ENCODE measurements at regions not wholly inside any gene's neighbourhood (a gene's known extent, or its start where the extent isn't known, plus 50 kb on each side); places are given as distances from the start of the nearest gene placed in this dataset.

DNA sequence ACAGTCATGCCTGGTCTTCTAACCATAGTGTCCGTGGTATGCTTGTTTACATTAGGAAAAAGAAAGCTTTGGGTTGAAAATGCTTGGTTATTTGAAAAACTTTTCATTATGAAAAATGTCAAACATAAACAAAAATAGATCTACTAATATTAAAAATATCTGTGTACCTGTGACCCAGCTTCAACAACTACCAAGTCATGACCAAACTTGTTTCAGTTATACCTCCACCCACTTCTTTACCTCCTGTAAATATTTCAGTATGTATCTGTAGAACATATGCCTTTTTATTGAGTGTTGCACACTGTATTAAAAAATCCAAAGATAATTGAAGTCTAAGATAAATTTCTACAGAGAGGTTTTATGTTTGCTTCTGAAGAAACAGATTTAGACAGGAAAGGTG, 153.7 kb upstream of the GYPA start:
- H3K4me3 ChIP-seq (IDR thresholded peaks at IDR 0.05; ENCODE audit: insufficient read depth, low read depth, low read length): no peak overlapping the region
- no peaks in the 10 kb centered on the region for H3K4me1 ChIP-seq (ENCODE audit: low read depth, poor library complexity, severe bottlenecking)
- no peaks in the 10 kb centered on the region for H3K36me3 ChIP-seq (ENCODE audit: insufficient read depth)
- no peaks in the 10 kb centered on the region for H3K79me2 ChIP-seq (ENCODE audit: insufficient read depth, low read depth)
- H2AFZ ChIP-seq (ENCODE audit: low read depth): no peak overlapping the region
- no peaks in the 10 kb centered on the region for H4K20me1 ChIP-seq (ENCODE audit: insufficient read depth)
- no peak overlapping the region for H3K9ac ChIP-seq
- no peak overlapping the region for H3K27ac ChIP-seq
- no peaks in the 10 kb centered on the region for H3K27me3 ChIP-seq (ENCODE audit: insufficient read depth, low read depth)
- no peak overlapping the region for H3K4me2 ChIP-seq
- TF ChIP-seq, protein P1, sequence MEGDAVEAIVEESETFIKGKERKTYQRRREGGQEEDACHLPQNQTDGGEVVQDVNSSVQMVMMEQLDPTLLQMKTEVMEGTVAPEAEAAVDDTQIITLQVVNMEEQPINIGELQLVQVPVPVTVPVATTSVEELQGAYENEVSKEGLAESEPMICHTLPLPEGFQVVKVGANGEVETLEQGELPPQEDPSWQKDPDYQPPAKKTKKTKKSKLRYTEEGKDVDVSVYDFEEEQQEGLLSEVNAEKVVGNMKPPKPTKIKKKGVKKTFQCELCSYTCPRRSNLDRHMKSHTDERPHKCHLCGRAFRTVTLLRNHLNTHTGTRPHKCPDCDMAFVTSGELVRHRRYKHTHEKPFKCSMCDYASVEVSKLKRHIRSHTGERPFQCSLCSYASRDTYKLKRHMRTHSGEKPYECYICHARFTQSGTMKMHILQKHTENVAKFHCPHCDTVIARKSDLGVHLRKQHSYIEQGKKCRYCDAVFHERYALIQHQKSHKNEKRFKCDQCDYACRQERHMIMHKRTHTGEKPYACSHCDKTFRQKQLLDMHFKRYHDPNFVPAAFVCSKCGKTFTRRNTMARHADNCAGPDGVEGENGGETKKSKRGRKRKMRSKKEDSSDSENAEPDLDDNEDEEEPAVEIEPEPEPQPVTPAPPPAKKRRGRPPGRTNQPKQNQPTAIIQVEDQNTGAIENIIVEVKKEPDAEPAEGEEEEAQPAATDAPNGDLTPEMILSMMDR (conservative IDR thresholded peaks at IDR 0.05; ENCODE audit: low read depth, low read length): no peak

DNA sequence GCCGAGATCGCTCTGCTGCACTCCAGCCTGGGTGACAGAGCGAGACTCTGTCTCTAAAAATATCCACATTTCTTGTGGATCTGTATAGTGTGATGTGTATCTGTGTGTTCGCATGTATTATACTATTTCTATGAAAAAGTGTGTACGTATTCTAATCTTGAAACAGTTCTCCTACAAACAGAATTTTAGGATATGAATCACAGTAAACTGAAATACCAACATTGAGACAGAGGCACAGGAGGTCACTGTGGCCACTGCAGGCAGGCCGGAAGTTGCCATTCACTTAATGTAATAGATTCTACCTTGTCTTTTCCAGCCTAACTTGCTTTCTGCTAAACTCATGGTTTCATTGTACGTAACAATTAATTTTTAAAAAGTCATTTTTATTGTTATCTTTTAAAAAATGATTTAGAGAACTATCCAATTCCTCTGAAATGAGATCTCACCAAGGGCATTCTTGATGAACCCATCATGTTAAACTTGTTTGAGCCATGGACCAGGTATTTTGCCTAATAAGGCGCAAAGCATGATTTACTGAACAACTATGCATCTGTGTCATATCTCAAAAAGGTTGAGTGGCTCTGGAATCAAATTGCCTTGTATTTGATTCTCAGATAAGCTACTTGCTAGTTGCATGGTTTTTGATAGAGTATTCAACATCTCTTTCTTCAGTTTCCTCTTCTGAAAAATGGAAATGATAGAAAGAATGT, 154.9 kb upstream of the GYPA start:
- H3K4me3 ChIP-seq (IDR thresholded peaks at IDR 0.05; ENCODE audit: insufficient read depth, low read depth, low read length): no peak overlapping the region
- no peak overlapping the region for H3K9ac ChIP-seq
- no peaks in the 10 kb centered on the region for H4K20me1 ChIP-seq (ENCODE audit: insufficient read depth)
- TF ChIP-seq, protein P1 (conservative IDR thresholded peaks at IDR 0.05; ENCODE audit: low read depth, low read length): no peak
- no peak overlapping the region for H2AFZ ChIP-seq (ENCODE audit: low read depth)
- no peaks in the 10 kb centered on the region for H3K79me2 ChIP-seq (ENCODE audit: insufficient read depth, low read depth)
- no peaks in the 10 kb centered on the region for H3K27me3 ChIP-seq (ENCODE audit: insufficient read depth, low read depth)
- H3K4me1 ChIP-seq (ENCODE audit: low read depth, poor library complexity, severe bottlenecking): no peaks in the 10 kb centered on the region
- no peaks in the 10 kb centered on the region for H3K36me3 ChIP-seq (ENCODE audit: insufficient read depth)
- no peak overlapping the region for H3K27ac ChIP-seq
- no peak overlapping the region for H3K4me2 ChIP-seq

DNA sequence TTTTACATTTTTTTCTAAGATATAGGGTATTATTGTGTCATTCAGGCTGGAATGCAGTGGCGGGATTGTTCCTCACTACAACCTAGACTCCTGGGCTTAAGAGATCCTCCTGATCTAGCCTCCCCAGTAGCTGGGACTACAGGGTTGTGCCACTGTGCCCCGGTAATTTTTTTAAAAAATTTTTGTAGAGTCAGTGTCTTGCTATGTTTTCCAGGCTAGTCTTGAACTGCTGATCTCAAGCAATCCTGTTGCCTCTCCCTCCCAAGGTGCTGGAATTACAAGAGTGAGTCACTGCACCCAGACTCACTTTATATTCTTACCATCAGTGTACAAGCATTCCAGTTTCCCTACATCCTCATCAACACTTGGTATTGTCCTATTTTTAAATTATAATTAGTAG, 156.4 kb upstream of the GYPA start:
- H4K20me1 ChIP-seq (ENCODE audit: insufficient read depth): no peaks in the 10 kb centered on the region
- no peak overlapping the region for H3K4me2 ChIP-seq
- H3K4me1 ChIP-seq (ENCODE audit: low read depth, poor library complexity, severe bottlenecking): no peaks in the 10 kb centered on the region
- H3K4me3 ChIP-seq (IDR thresholded peaks at IDR 0.05; ENCODE audit: insufficient read depth, low read depth, low read length): no peak overlapping the region
- no peak overlapping the region for H3K27ac ChIP-seq
- no peak overlapping the region for H3K9ac ChIP-seq
- no peaks in the 10 kb centered on the region for H3K79me2 ChIP-seq (ENCODE audit: insufficient read depth, low read depth)
- H2AFZ ChIP-seq (ENCODE audit: low read depth): no peak overlapping the region
- no peaks in the 10 kb centered on the region for H3K27me3 ChIP-seq (ENCODE audit: insufficient read depth, low read depth)
- TF ChIP-seq, protein P1 (conservative IDR thresholded peaks at IDR 0.05; ENCODE audit: low read depth, low read length): no peak
- no peaks in the 10 kb centered on the region for H3K36me3 ChIP-seq (ENCODE audit: insufficient read depth)

DNA sequence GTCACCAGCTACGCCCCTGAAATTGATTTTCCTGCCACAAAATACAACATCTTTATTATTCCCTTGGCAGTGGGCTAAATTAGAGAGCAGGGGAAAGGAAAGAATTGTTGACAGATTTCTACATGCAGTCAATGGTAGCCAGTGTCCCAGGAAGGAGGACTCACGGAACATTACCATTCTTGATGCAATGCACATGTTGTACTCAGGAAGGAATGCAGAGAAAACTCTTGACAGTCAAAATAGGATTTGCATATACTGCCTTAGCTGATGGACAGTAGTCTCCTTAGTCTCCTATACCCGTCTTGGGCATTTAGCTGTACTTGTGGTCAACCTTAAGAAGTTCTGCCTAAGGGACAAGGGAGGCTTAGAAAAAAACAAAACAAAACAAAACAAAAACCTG, 158.0 kb upstream of the GYPA start:
- Histone ChIP-seq H3K4me2 (no peak overlapping the region), H2AFZ (ENCODE audit: low read depth) (no peak overlapping the region), H3K9ac (no peak overlapping the region), H4K20me1 (ENCODE audit: insufficient read depth) (no peaks in the 10 kb centered on the region), H3K79me2 (ENCODE audit: insufficient read depth, low read depth) (no peaks in the 10 kb centered on the region), H3K27me3 (ENCODE audit: insufficient read depth, low read depth) (no peaks in the 10 kb centered on the region), H3K4me3 (IDR thresholded peaks at IDR 0.05; ENCODE audit: insufficient read depth, low read depth, low read length) (no peak overlapping the region), H3K36me3 (ENCODE audit: insufficient read depth) (no peaks in the 10 kb centered on the region), H3K4me1 (ENCODE audit: low read depth, poor library complexity, severe bottlenecking) (no peaks in the 10 kb centered on the region), H3K27ac (no peak overlapping the region)
- TF ChIP-seq, protein P1 (conservative IDR thresholded peaks at IDR 0.05; ENCODE audit: low read depth, low read length): no peak
